Neural progenitor cell (in vitro differentiated cells): ENCODE measurements at regions not wholly inside any gene's neighbourhood (a gene's known extent, or its start where the extent isn't known, plus 50 kb on each side); places are given as distances from the start of the nearest gene placed in this dataset.
A peak's percentile ranks its signal among the peaks of the same experiment; 100 is the strongest.

Experiments
- DNase-seq: peaks from one replicate; pipeline ENCODE4 v3.0.0-alpha.2; 2016; ENCODE audit warnings: low spot score
- H2AFZ ChIP-seq: fragments of 200-600 bp; sonication (generic); replicated peaks from 2 replicates; pipeline ENCODE4 v1.6.1; 2016; ENCODE audit warnings: antibody characterized with exemption
- H3F3A ChIP-seq: fragments of 200-600 bp; sonication (generic); 2 replicates; pipeline ENCODE4 v1.6.1; 2016; ENCODE audit warnings: antibody characterized with exemption, low read depth
- H3K27ac ChIP-seq: fragments of 200-600 bp; sonication (generic); 2 replicates; pipeline ENCODE4 v1.5.1; 2016; ENCODE audit warnings: mild to moderate bottlenecking
- H3K27me3 ChIP-seq: fragments of 200-600 bp; sonication (generic); 2 replicates; pipeline ENCODE4 v1.6.1; 2016; ENCODE audit warnings: mild to moderate bottlenecking, moderate library complexity
- H3K36me3 ChIP-seq: fragments of 200-600 bp; sonication (generic); 2 replicates; pipeline ENCODE4 v1.5.1; 2016
- H3K4me1 ChIP-seq: fragments of 200-600 bp; sonication (generic); 2 replicates; pipeline ENCODE4 v1.6.1; 2016; ENCODE audit warnings: mixed run types
- H3K4me2 ChIP-seq: fragments of 200-600 bp; sonication (generic); 2 replicates; pipeline ENCODE4 v1.6.1; 2016
- H3K4me3 ChIP-seq: fragments of 200-600 bp; sonication (generic); 2 replicates; pipeline ENCODE4 v1.5.1; 2016
- H3K79me2 ChIP-seq: fragments of 200-600 bp; sonication (generic); 2 replicates; pipeline ENCODE4 v1.6.1; 2016; ENCODE audit warnings: low read depth
- H3K9ac ChIP-seq: fragments of 200-600 bp; sonication (generic); 2 replicates; pipeline ENCODE4 v1.6.1; 2016
- H3K9me3 ChIP-seq: fragments of 200-600 bp; sonication (generic); 2 replicates; pipeline ENCODE4 v1.5.1; 2016; ENCODE audit warnings: low read depth
- H4K20me1 ChIP-seq: fragments of 200-600 bp; sonication (generic); 2 replicates; pipeline ENCODE4 v1.6.1; 2016; ENCODE audit warnings: low read depth
- H3K27ac Mint-ChIP-seq: 3 replicates; pipeline ENCODE4 v1.8.0; 2021; ENCODE audit warnings: mixed read lengths
- H3K27me3 Mint-ChIP-seq: 2 replicates; pipeline ENCODE4 v1.8.0; 2022; ENCODE audit warnings: low read depth, mild to moderate bottlenecking, inconsistent platforms, moderate library complexity, mixed read lengths; ENCODE audit not compliant: insufficient read depth
- H3K36me3 Mint-ChIP-seq: 3 replicates; pipeline ENCODE4 v1.8.0; 2021; ENCODE audit warnings: mixed read lengths
- H3K4me1 Mint-ChIP-seq: 3 replicates; pipeline ENCODE4 v1.8.0; 2021; ENCODE audit warnings: mixed read lengths
- H3K4me3 Mint-ChIP-seq: 3 replicates; pipeline ENCODE4 v1.8.0; 2021; ENCODE audit warnings: mild to moderate bottlenecking, moderate library complexity, mixed read lengths
- H3K9me3 Mint-ChIP-seq: 3 replicates; pipeline ENCODE4 v1.8.0; 2020; ENCODE audit warnings: mixed read lengths
- EZH2 ChIP-seq: fragments of 200-600 bp; sonication (generic); IDR thresholded peaks from 2 replicates; pipeline ENCODE4 v1.6.1; 2017; ENCODE audit warnings: antibody characterized with exemption, mild to moderate bottlenecking, moderate library complexity
- EZH2phosphoT487 ChIP-seq: fragments of 200-600 bp; sonication (generic); IDR thresholded peaks from 2 replicates; pipeline ENCODE4 v1.6.1; 2017; ENCODE audit warnings: antibody characterized with exemption
- TF ChIP-seq, protein P1 (sequence below): fragments of 200-600 bp; sonication (generic); IDR thresholded peaks from 2 replicates; pipeline ENCODE4 v1.5.1; 2017; ENCODE audit warnings: antibody characterized with exemption, mild to moderate bottlenecking

DNA sequence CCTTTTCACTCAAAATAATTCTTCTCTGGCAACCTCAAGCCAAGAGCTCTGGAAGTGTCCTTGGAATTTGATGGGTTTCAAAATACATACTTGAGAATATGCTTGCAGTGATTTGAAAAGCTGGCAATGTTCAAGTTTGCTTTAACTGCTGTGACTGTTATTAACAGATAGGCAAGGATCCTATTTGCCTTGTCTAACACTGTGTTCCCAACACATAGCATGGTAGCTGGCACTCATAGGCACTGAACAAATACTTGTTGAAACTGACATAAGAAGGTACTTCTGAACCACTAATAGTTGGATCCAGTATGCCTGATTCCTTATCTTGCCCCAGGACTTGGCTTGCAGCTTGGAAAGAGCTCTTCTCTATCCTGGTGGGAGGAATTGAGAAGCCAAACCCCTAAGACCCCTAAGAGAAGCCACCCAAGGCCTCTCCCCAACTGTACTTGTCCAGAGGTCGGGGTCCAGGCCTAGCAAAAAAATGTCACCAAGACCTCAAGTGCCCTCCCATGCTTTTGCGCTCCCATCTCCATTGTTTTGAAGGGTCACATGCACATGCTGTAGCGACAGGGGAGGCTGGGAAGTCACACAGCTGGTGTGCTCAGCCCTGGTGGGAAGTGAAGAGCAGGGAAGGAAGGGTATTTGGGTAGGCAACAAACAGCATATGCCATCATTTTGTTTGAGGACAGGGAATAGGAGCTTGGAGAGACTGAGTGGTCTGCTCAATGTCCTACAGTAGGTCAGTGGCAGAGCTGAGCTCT lies 118.4 kb upstream of the HAAO start:
- Histone ChIP-seq H3F3A (peaks cover 22% of the 10 kb centered on the region), H3K36me3 (no peaks in the 10 kb centered on the region), H3K4me2 (no peak overlapping the region), H3K4me1 (peaks cover 28% of the 10 kb centered on the region), H3K27ac (no peak overlapping the region), H3K9ac (no peak overlapping the region), H3K27me3 (no peaks in the 10 kb centered on the region), H4K20me1 (no peaks in the 10 kb centered on the region), H3K4me3 (no peak overlapping the region), H3K79me2 (no peaks in the 10 kb centered on the region), H3K9me3 (no peaks in the 10 kb centered on the region), H2AFZ (no peak overlapping the region)
- no peak overlapping the region for H3K27ac Mint-ChIP-seq
- H3K4me1 Mint-ChIP-seq, result peaks cover 25% of the 10 kb centered on the region
- DNase-seq, result no peak
- H3K27me3 Mint-ChIP-seq, result peaks cover 19% of the 10 kb centered on the region
- TF ChIP-seq EZH2phosphoT487 (no peak), EZH2 (no peak)
- TF ChIP-seq, protein P1, sequence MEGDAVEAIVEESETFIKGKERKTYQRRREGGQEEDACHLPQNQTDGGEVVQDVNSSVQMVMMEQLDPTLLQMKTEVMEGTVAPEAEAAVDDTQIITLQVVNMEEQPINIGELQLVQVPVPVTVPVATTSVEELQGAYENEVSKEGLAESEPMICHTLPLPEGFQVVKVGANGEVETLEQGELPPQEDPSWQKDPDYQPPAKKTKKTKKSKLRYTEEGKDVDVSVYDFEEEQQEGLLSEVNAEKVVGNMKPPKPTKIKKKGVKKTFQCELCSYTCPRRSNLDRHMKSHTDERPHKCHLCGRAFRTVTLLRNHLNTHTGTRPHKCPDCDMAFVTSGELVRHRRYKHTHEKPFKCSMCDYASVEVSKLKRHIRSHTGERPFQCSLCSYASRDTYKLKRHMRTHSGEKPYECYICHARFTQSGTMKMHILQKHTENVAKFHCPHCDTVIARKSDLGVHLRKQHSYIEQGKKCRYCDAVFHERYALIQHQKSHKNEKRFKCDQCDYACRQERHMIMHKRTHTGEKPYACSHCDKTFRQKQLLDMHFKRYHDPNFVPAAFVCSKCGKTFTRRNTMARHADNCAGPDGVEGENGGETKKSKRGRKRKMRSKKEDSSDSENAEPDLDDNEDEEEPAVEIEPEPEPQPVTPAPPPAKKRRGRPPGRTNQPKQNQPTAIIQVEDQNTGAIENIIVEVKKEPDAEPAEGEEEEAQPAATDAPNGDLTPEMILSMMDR, result no peak
- peaks cover 3% of the 10 kb centered on the region for H3K9me3 Mint-ChIP-seq
- H3K36me3 Mint-ChIP-seq, result peaks cover 2% of the 10 kb centered on the region
- H3K4me3 Mint-ChIP-seq, result no peak overlapping the region

DNA sequence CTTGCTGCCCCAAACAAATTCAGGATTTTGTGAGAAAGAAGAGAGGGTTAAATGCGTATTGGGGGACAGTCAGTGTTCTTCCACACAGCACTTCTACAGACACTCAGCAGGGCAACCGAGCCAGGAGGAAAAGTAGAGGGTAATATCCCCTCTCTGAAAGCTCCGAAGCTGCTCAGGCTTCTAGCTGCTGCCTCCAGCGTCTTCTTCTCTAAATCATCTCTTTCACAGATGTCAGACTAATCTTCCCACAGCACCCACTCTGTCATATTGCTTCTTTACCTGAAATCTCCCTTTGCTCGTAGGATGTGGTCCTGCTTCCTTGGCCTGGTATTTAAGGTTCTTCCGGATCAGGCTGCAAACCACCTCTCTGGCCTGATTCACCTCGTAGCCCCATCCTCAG lies 117.6 kb upstream of the HAAO start:
- Histone ChIP-seq H3K9ac (no peak overlapping the region), H2AFZ (no peak overlapping the region), H3K27ac (no peak overlapping the region), H4K20me1 (no peaks in the 10 kb centered on the region), H3K4me1 (peaks cover 29% of the 10 kb centered on the region), H3K4me3 (no peak overlapping the region), H3K27me3 (no peaks in the 10 kb centered on the region), H3K4me2 (no peak overlapping the region), H3K36me3 (no peaks in the 10 kb centered on the region), H3F3A (peaks cover 16% of the 10 kb centered on the region), H3K79me2 (no peaks in the 10 kb centered on the region), H3K9me3 (no peaks in the 10 kb centered on the region)
- no peak for DNase-seq
- Mint-ChIP-seq H3K27ac (no peak overlapping the region), H3K36me3 (no peaks in the 10 kb centered on the region), H3K9me3 (no peaks in the 10 kb centered on the region), H3K4me3 (no peak overlapping the region), H3K4me1 (peaks cover 28% of the 10 kb centered on the region), H3K27me3 (peaks cover 15% of the 10 kb centered on the region)
- TF ChIP-seq EZH2 (no peak), EZH2phosphoT487 (no peak)
- TF ChIP-seq, protein P1, result no peak

DNA sequence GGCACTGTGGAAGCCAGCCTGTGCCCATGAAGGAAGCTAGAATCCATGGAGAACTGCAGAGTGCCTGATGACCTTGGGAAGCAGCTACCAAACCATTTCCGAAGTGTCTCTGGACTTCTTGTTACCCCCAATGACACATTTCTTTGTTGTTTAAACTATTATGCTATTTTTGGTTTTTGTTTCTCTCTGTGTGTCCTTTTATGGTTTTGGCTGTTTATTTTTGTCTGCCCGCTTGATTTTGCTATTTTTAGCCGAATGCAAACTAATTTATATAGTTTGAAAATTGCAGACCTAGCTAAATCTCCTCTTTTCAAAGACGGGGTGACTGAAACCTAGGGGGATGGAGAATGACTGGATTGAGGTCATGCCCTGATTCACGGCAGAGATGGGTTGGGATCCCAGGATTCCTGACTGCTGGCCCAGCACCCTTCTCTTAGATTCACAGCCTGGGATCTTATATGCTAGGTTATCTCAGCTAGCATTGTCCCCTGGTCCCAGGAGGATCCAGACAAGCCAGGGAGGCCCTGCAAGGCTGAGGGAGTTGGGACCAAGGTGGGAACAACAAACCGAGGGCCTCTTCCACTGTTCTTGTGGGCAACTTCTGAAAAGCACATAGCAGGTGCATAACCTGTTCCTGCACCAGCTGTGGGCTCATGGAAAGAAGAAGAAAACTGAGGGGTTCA lies 116.3 kb upstream of the HAAO start:
- Histone ChIP-seq H4K20me1 (no peaks in the 10 kb centered on the region), H3K27ac (no peak overlapping the region), H3K4me2 (no peak overlapping the region), H3K36me3 (no peaks in the 10 kb centered on the region), H3K9ac (no peak overlapping the region), H3K27me3 (no peaks in the 10 kb centered on the region), H3K4me3 (no peak overlapping the region), H3K9me3 (no peaks in the 10 kb centered on the region), H3K4me1 (peaks cover 35% of the 10 kb centered on the region), H2AFZ (no peak overlapping the region), H3F3A (peaks cover 16% of the 10 kb centered on the region), H3K79me2 (no peaks in the 10 kb centered on the region)
- no peak overlapping the region for H3K4me3 Mint-ChIP-seq
- peak overlapping the region; percentile 14 for H3K27ac Mint-ChIP-seq
- no peaks in the 10 kb centered on the region for H3K36me3 Mint-ChIP-seq
- peaks cover 35% of the 10 kb centered on the region for H3K4me1 Mint-ChIP-seq
- TF ChIP-seq EZH2 (no peak), EZH2phosphoT487 (no peak)
- TF ChIP-seq, protein P1, result no peak
- H3K9me3 Mint-ChIP-seq, result no peaks in the 10 kb centered on the region
- peaks cover 17% of the 10 kb centered on the region for H3K27me3 Mint-ChIP-seq
- no peak for DNase-seq
